Testis (tissue), 2 donors: ENCODE measurements at regions not wholly inside any gene's neighbourhood (a gene's known extent, or its start where the extent isn't known, plus 50 kb on each side); places are given as distances from the start of the nearest gene placed in this dataset.

ENCODE experiments used
- POLR2A ChIP-seq: fragments of 450-650 bp; IDR thresholded peaks from one replicate; pipeline ENCODE4 v1.6.1; 2017; ENCODE audit warnings: antibody characterized with exemption, mild to moderate bottlenecking, moderate library complexity
- TF ChIP-seq, protein P1 (sequence below), 3 experiments: fragments of 450-650 bp in 2 of 3; fragments of 200-600 bp in 1 of 3; sonication (generic) in 1 of 3; IDR thresholded peaks; one replicate each; pipeline ENCODE4 v1.5.1; 2016 to 2019; ENCODE audit warnings: antibody characterized with exemption in 3 of 3, mild to moderate bottlenecking in 2 of 3, moderate library complexity in 1 of 3

DNA sequence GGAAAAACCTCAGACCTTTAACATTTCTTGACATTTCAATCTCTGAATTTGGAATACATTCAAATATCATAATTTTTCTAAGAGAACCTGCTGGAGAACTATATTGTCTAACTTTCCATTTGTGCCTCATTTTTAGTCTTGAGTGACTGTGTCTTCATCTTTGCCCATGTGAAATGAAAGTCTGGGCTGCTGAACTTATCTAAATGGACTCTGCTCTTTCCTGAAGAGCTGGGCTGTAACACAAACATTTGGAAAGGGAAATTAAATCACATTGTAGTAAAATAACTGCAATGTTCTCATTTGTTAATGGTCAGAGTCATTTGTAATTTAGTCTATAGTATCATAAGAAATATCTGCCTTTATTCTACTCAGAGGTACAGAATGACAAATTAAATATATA lies 373.1 kb downstream of the LRIG3 start:
- TF ChIP-seq, protein P1, sequence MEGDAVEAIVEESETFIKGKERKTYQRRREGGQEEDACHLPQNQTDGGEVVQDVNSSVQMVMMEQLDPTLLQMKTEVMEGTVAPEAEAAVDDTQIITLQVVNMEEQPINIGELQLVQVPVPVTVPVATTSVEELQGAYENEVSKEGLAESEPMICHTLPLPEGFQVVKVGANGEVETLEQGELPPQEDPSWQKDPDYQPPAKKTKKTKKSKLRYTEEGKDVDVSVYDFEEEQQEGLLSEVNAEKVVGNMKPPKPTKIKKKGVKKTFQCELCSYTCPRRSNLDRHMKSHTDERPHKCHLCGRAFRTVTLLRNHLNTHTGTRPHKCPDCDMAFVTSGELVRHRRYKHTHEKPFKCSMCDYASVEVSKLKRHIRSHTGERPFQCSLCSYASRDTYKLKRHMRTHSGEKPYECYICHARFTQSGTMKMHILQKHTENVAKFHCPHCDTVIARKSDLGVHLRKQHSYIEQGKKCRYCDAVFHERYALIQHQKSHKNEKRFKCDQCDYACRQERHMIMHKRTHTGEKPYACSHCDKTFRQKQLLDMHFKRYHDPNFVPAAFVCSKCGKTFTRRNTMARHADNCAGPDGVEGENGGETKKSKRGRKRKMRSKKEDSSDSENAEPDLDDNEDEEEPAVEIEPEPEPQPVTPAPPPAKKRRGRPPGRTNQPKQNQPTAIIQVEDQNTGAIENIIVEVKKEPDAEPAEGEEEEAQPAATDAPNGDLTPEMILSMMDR (IDR thresholded peaks at IDR 0.05), result no peak
- TF ChIP-seq POLR2A, result no peak
